Heart right ventricle (tissue), 16 donors: ENCODE measurements at regions not wholly inside any gene's neighbourhood (a gene's known extent, or its start where the extent isn't known, plus 50 kb on each side); places are given as distances from the start of the nearest gene placed in this dataset.

Experiments
- ATAC-seq, 8 donors: fragments of 200-7000 bp; cut with Tn5 transposase; one replicate each; pipeline ENCODE4 v1.9.1; 2020; ENCODE audit warnings: mild to moderate bottlenecking in 8 of 8, moderate library complexity in 8 of 8, moderate number of reproducible peaks in 1 of 8
- DNase-seq, 2 donors: peaks; one replicate each; pipeline ENCODE4 v3.0.0-alpha.2; 2020
- H3K27ac ChIP-seq, 10 donors: fragments of 200-600 bp; sonication (generic) in 2 of 10; one replicate each; pipeline versions ENCODE4 v1.5.0 to v1.8.0; 2020 to 2022; ENCODE audit warnings: mild to moderate bottlenecking in 3 of 10
- H3K27me3 ChIP-seq, 7 donors: fragments of 200-600 bp; one replicate each; pipeline ENCODE4 v1.8.0; 2021 to 2022; ENCODE audit warnings: mild to moderate bottlenecking in 2 of 7
- H3K36me3 ChIP-seq, 9 donors: fragments of 200-600 bp; sonication (generic) in 1 of 9; one replicate each; pipeline versions ENCODE4 v1.5.0 to v1.8.0; 2020 to 2022; ENCODE audit warnings: mild to moderate bottlenecking in 2 of 9
- H3K4me1 ChIP-seq, 9 donors: fragments of 200-600 bp; sonication (generic) in 1 of 9; one replicate each; pipeline versions ENCODE4 v1.5.0 to v1.8.0; 2020 to 2022; ENCODE audit warnings: mild to moderate bottlenecking in 4 of 9
- H3K4me3 ChIP-seq, 10 donors: fragments of 200-600 bp; sonication (generic) in 2 of 10; one replicate each; pipeline versions ENCODE4 v1.5.0 to v1.8.0; 2020 to 2022; ENCODE audit warnings: mild to moderate bottlenecking in 7 of 10, moderate library complexity in 2 of 10
- H3K9me3 ChIP-seq, 11 donors: fragments of 200-600 bp in 10 of 11; sonication (generic) in 2 of 11; one replicate each; pipeline versions ENCODE4 v1.5.0 to v1.8.0; 2013 to 2022; ENCODE audit warnings: mild to moderate bottlenecking in 2 of 11, control low read depth in 1 of 11, moderate library complexity in 1 of 11
- WGBS, 2 donors: extraction: QIAGEN DNeasy Blood & Tissue Kit; methylation state at CpG; one replicate each; pipeline ENCODE4 v1.1.7; 2013; ENCODE audit warnings: inconsistent platforms in 1 of 2; 5-methylcytosine and 5-hydroxymethylcytosine counted together
- intact Hi-C, 10 donors: fragments of 100-400 bp; cut with DNase I; formaldehyde crosslinking; loops; one replicate each; pipeline versions ENCODE4 v1.11.1 to v1.14.2; 2022
- TF ChIP-seq, protein P1 (sequence below), 9 donors: fragments of 200-600 bp; sonication (generic) in 2 of 9; IDR thresholded peaks; one replicate each; pipeline versions ENCODE4 v1.5.0 to v1.8.0; 2021 to 2022; ENCODE audit warnings: antibody characterized with exemption in 9 of 9, mild to moderate bottlenecking in 5 of 9, moderate library complexity in 1 of 9
- donor health status: Arrhythmogenic right ventricular cardiomyopathy.
- donor health status: ischemic (EF 13 %, LVEDD 7.1; RV severe dilation, severe dysfunction).
- donor health status: healthy with polysubstance abuse.
- donor health status: DM: no; HTN: yes; CAD: no.
- donor health status: DM: no; HTN: no; CAD: no.
- donor health status: ischemic (EF 25% LVEDD 6.9; RV normal size, moderate dysfunction).
- donor health status: ischemic (EF 25% LVEDD 5.7; RV mildly dilated, moderate dysfunction).
- donor health status: healthy.
- donor health status: DM: yes; HTN: yes; CAD: no.
- donor health status: Ischemic cardiomyopathy.
- donor health status: ischemic (EF 35%, LVEDD 5.7; RV mildly dilated, moderate dysfunction).
- donor health status: nonischemic (EF 11% LVEDD 7.7; RV severe dilation, severe dysfunction).
- donor health status: DM: yes; HTN: yes; CAD: no.
- donor health status: PGD.
- donor health status: ischemic (EF 29% LVEDD 5.4; RV normal size, mild dysfunction).
- donor health status: nonischemic (EF 23%, LVEDD 6.1; RV moderate dilation, normal function).

DNA sequence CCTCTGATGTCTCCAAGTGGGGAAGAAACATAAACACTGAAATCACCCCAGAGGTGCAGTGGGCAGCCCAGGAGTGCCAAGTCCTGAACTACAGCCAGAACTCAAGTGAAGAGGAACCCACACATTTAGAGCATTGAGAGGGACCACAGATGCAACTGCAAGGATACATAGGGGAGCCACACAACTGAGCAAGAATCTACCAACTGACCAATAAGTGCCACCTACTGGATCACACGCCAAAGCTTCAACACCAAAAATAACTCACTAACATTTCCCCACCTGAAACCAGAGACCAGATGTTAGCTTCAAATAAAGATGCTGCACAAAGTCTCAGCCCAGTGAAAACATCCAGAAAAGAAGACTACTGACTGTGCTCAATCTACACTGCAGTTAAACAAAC lies 276.7 kb upstream of the GRIA3 start:
- Histone ChIP-seq H3K27ac (no peak overlapping the region), H3K9me3 (peaks cover 0 to 37% (median 0%) of the 10 kb centered on the region in 11 donors), H3K4me1 (no peaks in the 10 kb centered on the region), H3K4me3 (no peak overlapping the region), H3K27me3 (no peaks in the 10 kb centered on the region), H3K36me3 (no peaks in the 10 kb centered on the region)
- DNase-seq (no peak), ATAC-seq (no peak)
- 54 to 56% methylated on average over 1 of the region's 1 CpG for WGBS, 2 donors
- intact Hi-C loops, result no loop called here
- TF ChIP-seq, protein P1, sequence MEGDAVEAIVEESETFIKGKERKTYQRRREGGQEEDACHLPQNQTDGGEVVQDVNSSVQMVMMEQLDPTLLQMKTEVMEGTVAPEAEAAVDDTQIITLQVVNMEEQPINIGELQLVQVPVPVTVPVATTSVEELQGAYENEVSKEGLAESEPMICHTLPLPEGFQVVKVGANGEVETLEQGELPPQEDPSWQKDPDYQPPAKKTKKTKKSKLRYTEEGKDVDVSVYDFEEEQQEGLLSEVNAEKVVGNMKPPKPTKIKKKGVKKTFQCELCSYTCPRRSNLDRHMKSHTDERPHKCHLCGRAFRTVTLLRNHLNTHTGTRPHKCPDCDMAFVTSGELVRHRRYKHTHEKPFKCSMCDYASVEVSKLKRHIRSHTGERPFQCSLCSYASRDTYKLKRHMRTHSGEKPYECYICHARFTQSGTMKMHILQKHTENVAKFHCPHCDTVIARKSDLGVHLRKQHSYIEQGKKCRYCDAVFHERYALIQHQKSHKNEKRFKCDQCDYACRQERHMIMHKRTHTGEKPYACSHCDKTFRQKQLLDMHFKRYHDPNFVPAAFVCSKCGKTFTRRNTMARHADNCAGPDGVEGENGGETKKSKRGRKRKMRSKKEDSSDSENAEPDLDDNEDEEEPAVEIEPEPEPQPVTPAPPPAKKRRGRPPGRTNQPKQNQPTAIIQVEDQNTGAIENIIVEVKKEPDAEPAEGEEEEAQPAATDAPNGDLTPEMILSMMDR (IDR thresholded peaks at IDR 0.05), result no peak

DNA sequence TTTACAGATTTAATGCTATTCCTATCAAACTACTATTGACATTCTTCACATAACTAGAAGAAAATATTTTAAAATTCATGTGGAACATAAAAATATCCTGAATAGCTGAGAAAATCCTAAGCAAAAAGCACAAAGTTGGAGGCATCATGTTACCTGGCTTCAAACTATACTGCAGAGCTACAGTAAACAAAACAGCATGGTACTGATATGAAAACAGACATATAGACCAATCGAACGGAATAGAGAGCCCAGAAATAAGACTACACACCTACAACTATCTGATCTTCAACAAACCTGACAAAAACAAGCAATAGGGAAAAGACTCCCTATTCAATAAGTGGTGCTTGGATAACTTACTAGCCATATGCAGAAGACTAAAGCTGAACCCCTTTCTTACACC lies 273.4 kb upstream of the GRIA3 start:
- 10 to 70% methylated on average over 2 of the region's 2 CpGs for WGBS, 2 donors
- Histone ChIP-seq H3K9me3 (peaks cover 0 to 31% (median 0%) of the 10 kb centered on the region in 11 donors), H3K36me3 (no peaks in the 10 kb centered on the region), H3K4me3 (no peak overlapping the region), H3K27ac (no peak overlapping the region), H3K4me1 (no peaks in the 10 kb centered on the region), H3K27me3 (no peaks in the 10 kb centered on the region)
- intact Hi-C loops, result no loop called here
- DNase-seq (no peak), ATAC-seq (no peak)
- TF ChIP-seq, protein P1 (IDR thresholded peaks at IDR 0.05), result no peak

DNA sequence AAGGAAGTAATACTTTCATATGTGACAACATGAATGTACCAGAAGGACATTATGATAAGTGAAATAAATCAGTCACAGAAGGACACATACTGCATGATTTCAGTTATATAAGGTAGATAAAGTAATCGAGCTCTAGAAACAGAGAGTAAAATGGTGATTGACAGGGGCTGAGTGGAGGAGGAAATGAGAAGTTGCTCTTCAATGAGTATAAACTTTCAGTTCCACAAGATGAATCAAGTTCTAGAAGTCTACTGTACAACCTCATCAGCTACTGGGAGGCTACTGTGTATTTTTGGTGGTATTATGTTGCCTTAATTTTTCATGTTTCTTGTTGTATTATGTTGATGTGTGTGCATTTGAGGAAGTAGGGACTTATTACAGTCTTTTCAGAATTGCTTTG lies 270.9 kb upstream of the GRIA3 start:
- intact Hi-C loops, result no loop called here
- ATAC-seq, result no peak
- no peak overlapping the region for H3K4me3 ChIP-seq
- no peaks in the 10 kb centered on the region for H3K4me1 ChIP-seq
- no peak for DNase-seq
- H3K9me3 ChIP-seq, result peaks cover 0 to 31% (median 0%) of the 10 kb centered on the region in 11 donors
- H3K27ac ChIP-seq, result no peak overlapping the region
- H3K36me3 ChIP-seq, result no peaks in the 10 kb centered on the region
- WGBS, 2 donors, result 83 to 85% methylated on average over 1 of the region's 1 CpG
- H3K27me3 ChIP-seq, result no peaks in the 10 kb centered on the region
- TF ChIP-seq, protein P1 (IDR thresholded peaks at IDR 0.05), result no peak

DNA sequence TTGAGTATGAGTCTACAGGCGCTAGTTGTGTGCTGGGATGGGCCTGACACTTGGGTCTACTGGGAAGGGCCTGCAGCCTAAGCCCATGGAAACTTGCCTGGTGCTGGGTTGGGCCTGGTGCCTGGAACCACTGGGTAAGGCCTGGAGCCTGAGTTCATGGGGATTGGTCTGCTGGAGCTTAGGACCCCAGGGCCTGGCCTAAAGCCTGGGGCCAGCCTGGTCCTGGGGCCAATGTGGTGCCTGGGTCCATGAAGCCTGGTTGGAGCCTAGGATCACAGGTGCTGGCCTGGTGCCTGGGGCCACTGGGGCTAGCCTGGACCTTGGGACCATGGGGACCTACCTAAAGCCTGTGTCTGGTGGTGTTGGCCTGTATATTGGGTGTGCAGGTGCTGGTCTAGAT lies 270.3 kb upstream of the GRIA3 start:
- DNase-seq (no peak), ATAC-seq (no peak)
- no peaks in the 10 kb centered on the region for H3K36me3 ChIP-seq
- intact Hi-C loops, result no loop called here
- H3K4me1 ChIP-seq, result no peaks in the 10 kb centered on the region
- 80 to 92% methylated on average over 1 of the region's 1 CpG for WGBS, 2 donors
- TF ChIP-seq, protein P1 (IDR thresholded peaks at IDR 0.05), result no peak
- H3K27ac ChIP-seq, result no peak overlapping the region
- H3K4me3 ChIP-seq, result no peak overlapping the region
- no peaks in the 10 kb centered on the region for H3K27me3 ChIP-seq
- H3K9me3 ChIP-seq, result peaks cover 0 to 29% (median 0%) of the 10 kb centered on the region in 11 donors
